GM12864 (cell line): ENCODE measurements at regions not wholly inside any gene's neighbourhood (a gene's known extent, or its start where the extent isn't known, plus 50 kb on each side); places are given as distances from the start of the nearest gene placed in this dataset.

Experiments
- DNase-seq: peaks from one replicate; pipeline ENCODE4 v3.0.0-alpha.2; 2011; ENCODE audit warnings: low read depth
- H3K4me3 ChIP-seq: 2 replicates; pipeline ENCODE4 v1.5.1; 2011; ENCODE audit warnings: mild to moderate bottlenecking, low read depth, low read length, control low read depth
- TF ChIP-seq, protein P1 (sequence below): IDR thresholded peaks from 2 replicates; pipeline ENCODE4 v1.5.1; 2011; ENCODE audit warnings: low read depth, mild to moderate bottlenecking, moderate library complexity, low read length, control low read depth, inconsistent platforms; ENCODE audit errors: missing control alignments

DNA sequence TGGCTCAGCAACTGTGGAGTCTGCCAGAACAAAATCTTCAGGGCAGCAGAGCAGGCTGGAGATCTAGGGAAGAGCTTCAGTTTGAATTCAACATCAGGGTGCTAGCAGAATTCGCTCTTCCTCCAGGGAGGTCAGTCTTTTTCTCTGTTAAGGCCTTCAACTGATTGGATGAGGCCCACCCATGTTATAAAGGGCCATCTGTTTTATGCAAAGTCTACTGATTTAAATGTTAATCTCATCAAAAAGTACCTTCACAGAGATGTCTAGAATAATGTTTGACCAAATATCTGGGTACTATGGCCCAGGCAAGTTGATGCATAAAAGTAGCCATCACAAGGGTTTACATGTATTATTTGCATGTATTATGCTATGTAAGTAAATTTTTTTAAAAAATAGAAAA lies 378.4 kb downstream of the BTG1 start:
- TF ChIP-seq, protein P1, sequence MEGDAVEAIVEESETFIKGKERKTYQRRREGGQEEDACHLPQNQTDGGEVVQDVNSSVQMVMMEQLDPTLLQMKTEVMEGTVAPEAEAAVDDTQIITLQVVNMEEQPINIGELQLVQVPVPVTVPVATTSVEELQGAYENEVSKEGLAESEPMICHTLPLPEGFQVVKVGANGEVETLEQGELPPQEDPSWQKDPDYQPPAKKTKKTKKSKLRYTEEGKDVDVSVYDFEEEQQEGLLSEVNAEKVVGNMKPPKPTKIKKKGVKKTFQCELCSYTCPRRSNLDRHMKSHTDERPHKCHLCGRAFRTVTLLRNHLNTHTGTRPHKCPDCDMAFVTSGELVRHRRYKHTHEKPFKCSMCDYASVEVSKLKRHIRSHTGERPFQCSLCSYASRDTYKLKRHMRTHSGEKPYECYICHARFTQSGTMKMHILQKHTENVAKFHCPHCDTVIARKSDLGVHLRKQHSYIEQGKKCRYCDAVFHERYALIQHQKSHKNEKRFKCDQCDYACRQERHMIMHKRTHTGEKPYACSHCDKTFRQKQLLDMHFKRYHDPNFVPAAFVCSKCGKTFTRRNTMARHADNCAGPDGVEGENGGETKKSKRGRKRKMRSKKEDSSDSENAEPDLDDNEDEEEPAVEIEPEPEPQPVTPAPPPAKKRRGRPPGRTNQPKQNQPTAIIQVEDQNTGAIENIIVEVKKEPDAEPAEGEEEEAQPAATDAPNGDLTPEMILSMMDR = no peak

DNA sequence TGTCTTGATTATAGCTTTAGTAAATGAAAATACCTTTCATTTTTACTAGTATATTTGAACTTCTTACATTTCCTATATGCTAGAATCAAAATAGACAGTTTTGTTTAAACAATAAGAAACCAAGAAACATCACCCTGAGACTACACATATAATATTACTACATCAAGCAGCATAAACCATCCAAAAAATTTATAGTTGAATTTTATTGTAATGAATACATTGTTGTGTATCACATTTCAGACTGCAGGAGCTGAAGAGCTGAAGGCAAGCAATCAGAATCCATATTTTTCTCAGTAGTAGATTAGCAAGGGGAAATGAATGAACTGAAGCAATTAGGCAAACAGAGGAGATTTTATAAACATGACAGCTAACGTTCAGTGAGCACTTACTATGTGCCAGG lies 379.2 kb downstream of the BTG1 start:
- DNase-seq = no peak
- TF ChIP-seq, protein P1 = no peak

More for the DNA sequence above, 378.4 kb downstream of the BTG1 start:
- no peak overlapping the region for H3K4me3 ChIP-seq
- no peak for DNase-seq

DNA sequence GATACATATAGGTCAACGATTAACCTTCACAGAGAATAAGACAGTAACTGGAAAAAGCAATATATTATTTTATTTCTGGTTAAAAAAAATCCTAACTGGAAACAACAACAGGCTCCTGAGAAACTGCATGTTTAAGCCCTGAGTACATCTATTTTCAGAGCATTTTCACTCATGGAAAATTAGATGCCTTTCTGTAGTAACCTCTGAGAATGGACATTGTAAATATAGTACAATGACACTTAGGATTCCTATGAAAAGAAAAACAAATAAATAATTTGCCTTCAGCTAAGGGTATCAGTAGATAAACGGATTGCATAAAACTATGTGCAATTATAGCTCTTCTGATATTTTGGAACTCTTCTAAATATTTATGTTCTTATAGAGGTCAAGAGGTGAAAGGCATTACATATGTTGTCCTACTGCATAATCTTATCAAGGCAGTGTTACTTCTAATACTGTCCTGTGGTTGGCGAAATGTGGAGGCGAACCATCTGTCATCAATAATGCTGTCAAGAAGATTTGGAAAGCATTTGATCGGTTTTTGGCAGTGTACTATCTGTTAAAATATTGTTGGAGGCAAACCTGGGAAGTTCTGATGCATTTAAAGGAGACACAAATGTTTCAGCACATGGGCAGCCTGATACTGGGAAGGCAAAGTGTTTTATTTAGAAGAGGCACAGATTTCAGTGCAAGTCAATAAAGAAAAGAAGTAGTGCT lies 381.8 kb downstream of the BTG1 start:
- no peak for DNase-seq
- H3K4me3 ChIP-seq = no peak overlapping the region
- TF ChIP-seq, protein P1 = no peak

More for the DNA sequence above, 379.2 kb downstream of the BTG1 start:
- no peak overlapping the region for H3K4me3 ChIP-seq

DNA sequence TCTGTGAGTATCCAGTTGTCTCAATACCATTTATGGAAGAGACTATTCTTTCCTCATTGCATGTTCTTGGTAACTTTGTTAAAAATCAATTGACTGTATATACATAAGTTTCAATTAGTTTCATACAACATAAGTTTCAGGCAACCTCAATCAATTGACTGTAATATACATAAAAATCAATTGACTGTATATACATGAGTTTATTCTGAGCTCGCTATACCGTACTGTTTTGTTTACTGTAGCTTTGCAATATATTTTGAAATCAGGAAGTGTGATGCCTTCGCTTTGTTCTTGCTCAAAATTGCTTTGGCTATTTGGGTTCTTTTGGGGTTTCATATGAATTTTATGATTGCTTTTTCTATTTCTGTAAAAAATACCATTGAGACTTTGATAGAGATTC lies 392.0 kb downstream of the BTG1 start:
- H3K4me3 ChIP-seq = no peak overlapping the region
- TF ChIP-seq, protein P1 = no peak
- DNase-seq = no peak

DNA sequence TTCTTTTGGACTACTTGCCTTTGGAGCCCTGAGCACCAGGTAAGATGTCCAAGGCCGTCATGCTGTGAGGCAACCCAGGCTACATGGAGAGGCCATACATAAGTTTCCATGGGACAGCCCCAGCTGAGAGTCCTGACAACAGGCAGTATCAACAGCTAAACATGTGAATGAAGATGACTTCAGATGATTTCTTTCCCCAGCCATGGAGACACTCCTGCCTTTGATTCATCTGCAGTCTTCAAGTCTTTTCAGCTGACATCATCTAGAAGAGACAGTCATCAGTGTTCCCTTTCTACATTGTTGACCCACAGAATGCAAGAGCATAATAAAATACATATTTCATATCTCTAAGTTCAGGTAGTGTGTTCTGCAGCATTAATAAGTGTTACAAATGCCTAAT lies 398.7 kb downstream of the BTG1 start:
- TF ChIP-seq, protein P1 = no peak
- no peak overlapping the region for H3K4me3 ChIP-seq
- no peak for DNase-seq

DNA sequence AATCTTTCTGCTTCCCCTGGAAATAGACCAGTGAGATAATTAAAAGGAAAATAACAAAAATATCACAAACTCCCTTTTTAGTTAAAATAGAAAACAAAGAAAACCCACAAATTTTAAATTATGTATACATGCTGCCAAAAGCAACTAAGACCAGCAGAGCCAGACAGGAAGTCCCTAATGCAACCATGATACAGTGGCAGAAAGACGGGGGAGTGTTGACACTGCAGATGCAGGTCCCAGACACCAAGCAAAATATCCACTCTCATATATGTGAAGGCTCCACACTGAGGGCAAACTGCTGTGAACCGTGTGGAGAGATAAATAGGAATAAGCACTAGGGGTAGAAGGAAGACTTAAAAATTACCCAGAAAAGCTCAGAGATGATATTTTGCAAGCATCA lies 401.0 kb downstream of the BTG1 start:
- TF ChIP-seq, protein P1 = no peak
- DNase-seq = no peak
- H3K4me3 ChIP-seq = no peak overlapping the region
